ENCODE measurements at regions not wholly inside any gene's neighbourhood (a gene's known extent, or its start where the extent isn't known, plus 50 kb on each side); places are given as distances from the start of the nearest gene placed in this dataset.
A peak's percentile ranks its signal among the peaks of the same experiment; 100 is the strongest.

GRCh38 chr9:106752581-106752980, 110.4 kb upstream of the ZNF462 start:
- DNase-seq (no peak), ATAC-seq (ENCODE audit: insufficient read depth, low FRiP score) (no peak)
- Histone ChIP-seq H3K9me3 (ENCODE audit: control insufficient read depth in 4 of 4, insufficient read depth in 3 of 4, low read length in 3 of 4) (no peaks in the 10 kb centered on the region), H3K36me3 (ENCODE audit: control insufficient read depth in 4 of 4, insufficient read depth in 4 of 4, low read length in 4 of 4) (no peaks in the 10 kb centered on the region), H3K27me3 (ENCODE audit: control insufficient read depth in 3 of 3, insufficient read depth in 3 of 3, low read length in 2 of 3) (no peaks in the 10 kb centered on the region), H3K27ac (ENCODE audit: low read depth in 1 of 2, low read length in 1 of 2) (peak overlapping the region in 1 of 2 donors; percentile 28), H3K9ac (ENCODE audit: insufficient read depth in 1 of 2, low read length in 2 of 2) (no peak overlapping the region), H3K4me1 (ENCODE audit: control insufficient read depth in 5 of 5, insufficient read depth in 5 of 5, low read length in 5 of 5) (peaks cover 0 to 6% (median 0%) of the 10 kb centered on the region in 5 donors), H3K4me3 (no peak overlapping the region)
- 70 to 75% methylated on average over 3 of the region's 3 CpGs for WGBS, 2 donors
- TF ChIP-seq CTCF (IDR thresholded peaks at IDR 0.05; ENCODE audit: control extremely low read depth, extremely low read depth), result no peak

- 12 to 33% methylated on average over 4 of the region's 4 CpGs for whole genome bisulfite sequencing, 2 donors
- Histone ChIP-seq H3K9ac (ENCODE audit: insufficient read depth in 1 of 2, low read length in 2 of 2) (no peak overlapping the region), H3K27me3 (ENCODE audit: control insufficient read depth in 3 of 3, insufficient read depth in 3 of 3, low read length in 2 of 3) (no peaks in the 10 kb centered on the region), H3K36me3 (ENCODE audit: control insufficient read depth in 4 of 4, insufficient read depth in 4 of 4, low read length in 4 of 4) (no peaks in the 10 kb centered on the region), H3K4me3 (no peak overlapping the region), H3K27ac (ENCODE audit: low read depth in 1 of 2, low read length in 1 of 2) (no peak overlapping the region), H3K4me1 (ENCODE audit: control insufficient read depth in 5 of 5, insufficient read depth in 5 of 5, low read length in 5 of 5) (peaks cover 0 to 6% (median 0%) of the 10 kb centered on the region in 5 donors), H3K9me3 (ENCODE audit: control insufficient read depth in 4 of 4, insufficient read depth in 3 of 4, low read length in 3 of 4) (no peaks in the 10 kb centered on the region)
- ATAC-seq (ENCODE audit: insufficient read depth, low FRiP score) (peak; percentile 64), DNase-seq (no peak)
- no peak for TF ChIP-seq CTCF (IDR thresholded peaks at IDR 0.05; ENCODE audit: control extremely low read depth, extremely low read depth)
Observed at GRCh38 chr9:106753155-106753671, 109.8 kb upstream of the ZNF462 start.

- DNase-seq (peak in 1 of 3 donors; percentile 15), ATAC-seq (ENCODE audit: insufficient read depth, low FRiP score) (no peak)
- no peaks in the 10 kb centered on the region for H3K27me3 ChIP-seq (ENCODE audit: control insufficient read depth in 3 of 3, insufficient read depth in 3 of 3, low read length in 2 of 3)
- WGBS, 2 donors, result 64 to 88% methylated on average over 7 of the region's 7 CpGs
- peaks cover 0 to 9% (median 3%) of the 10 kb centered on the region in 5 donors for H3K4me1 ChIP-seq (ENCODE audit: control insufficient read depth in 5 of 5, insufficient read depth in 5 of 5, low read length in 5 of 5)
- TF ChIP-seq CTCF (IDR thresholded peaks at IDR 0.05; ENCODE audit: control extremely low read depth, extremely low read depth), result no peak
- no peak overlapping the region for H3K9ac ChIP-seq (ENCODE audit: insufficient read depth in 1 of 2, low read length in 2 of 2)
- H3K9me3 ChIP-seq (ENCODE audit: control insufficient read depth in 4 of 4, insufficient read depth in 3 of 4, low read length in 3 of 4), result no peaks in the 10 kb centered on the region
- H3K36me3 ChIP-seq (ENCODE audit: control insufficient read depth in 4 of 4, insufficient read depth in 4 of 4, low read length in 4 of 4), result no peaks in the 10 kb centered on the region
- H3K27ac ChIP-seq (ENCODE audit: low read depth in 1 of 2, low read length in 1 of 2), result peak overlapping the region in 1 of 2 donors; percentile 41
- H3K4me3 ChIP-seq, result no peak overlapping the region
Observed at GRCh38 chr9:106755736-106756135, 107.2 kb upstream of the ZNF462 start.

GRCh38 chr9:106757514-106757913, 105.5 kb upstream of the ZNF462 start:
- no peak for ATAC-seq (ENCODE audit: insufficient read depth, low FRiP score)
- TF ChIP-seq CTCF (IDR thresholded peaks at IDR 0.05; ENCODE audit: control extremely low read depth, extremely low read depth), result no peak

More at GRCh38 chr9:106757514-106757913, 105.5 kb upstream of the ZNF462 start:
- no peak overlapping the region for H3K4me3 ChIP-seq
- no peaks in the 10 kb centered on the region for H3K36me3 ChIP-seq (ENCODE audit: control insufficient read depth in 4 of 4, insufficient read depth in 4 of 4, low read length in 4 of 4)
- peaks cover 0 to 9% (median 6%) of the 10 kb centered on the region in 5 donors for H3K4me1 ChIP-seq (ENCODE audit: control insufficient read depth in 5 of 5, insufficient read depth in 5 of 5, low read length in 5 of 5)
- no peak overlapping the region for H3K27ac ChIP-seq (ENCODE audit: low read depth in 1 of 2, low read length in 1 of 2)
- no peak overlapping the region for H3K9ac ChIP-seq (ENCODE audit: insufficient read depth in 1 of 2, low read length in 2 of 2)
- no peaks in the 10 kb centered on the region for H3K27me3 ChIP-seq (ENCODE audit: control insufficient read depth in 3 of 3, insufficient read depth in 3 of 3, low read length in 2 of 3)
- H3K9me3 ChIP-seq (ENCODE audit: control insufficient read depth in 4 of 4, insufficient read depth in 3 of 4, low read length in 3 of 4), result no peaks in the 10 kb centered on the region
- no peak for DNase-seq
- WGBS, 2 donors, result 39 to 56% methylated on average over 2 of the region's 2 CpGs
